ELF-1 (cell line): ENCODE measurements at regions not wholly inside any gene's neighbourhood (a gene's known extent, or its start where the extent isn't known, plus 50 kb on each side); places are given as distances from the start of the nearest gene placed in this dataset.

Experiments used
- DNase-seq: peaks from one replicate; pipeline ENCODE4 v3.0.0-alpha.2; 2016; ENCODE audit warnings: low read depth, low spot score

DNA sequence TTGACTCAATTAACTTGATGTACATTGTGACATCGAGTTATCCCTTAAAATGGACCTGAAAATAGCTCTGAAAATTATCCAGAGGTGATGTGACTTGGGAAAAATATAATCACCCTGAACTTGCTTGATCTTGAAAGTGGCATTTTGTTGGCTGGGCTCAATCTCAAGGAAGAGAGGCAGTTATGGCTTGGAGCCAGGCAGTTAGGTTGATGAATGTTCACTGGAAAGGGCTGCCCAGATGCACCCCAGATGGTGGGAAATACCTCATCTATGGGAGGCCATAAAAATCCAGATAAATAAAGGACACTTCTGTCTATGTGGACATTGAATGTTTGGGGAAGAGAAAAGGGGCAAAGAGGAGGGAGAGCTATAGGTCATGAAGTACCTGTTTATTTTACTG lies 55.7 kb upstream of the OR5AN1 start:
- DNase-seq = no peak

DNA sequence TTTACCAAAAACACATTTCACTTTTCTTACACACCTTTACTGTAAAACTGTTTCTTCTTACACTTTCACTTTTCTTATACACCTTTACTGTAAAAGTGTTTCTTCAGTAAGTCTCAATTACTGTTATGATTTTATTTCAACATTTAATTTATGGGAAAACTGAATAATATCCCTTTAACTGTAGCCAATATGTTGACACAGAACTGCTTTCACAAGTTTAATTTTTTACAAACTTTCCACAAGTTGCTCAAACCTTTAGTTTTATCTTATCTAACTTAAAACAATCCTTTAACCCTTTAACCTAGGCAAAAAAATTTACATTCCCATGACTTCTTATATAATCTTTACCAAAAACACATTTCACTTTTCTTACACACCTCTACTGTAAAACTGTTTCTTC lies 63.3 kb upstream of the OR5AN1 start:
- no peak for DNase-seq

DNA sequence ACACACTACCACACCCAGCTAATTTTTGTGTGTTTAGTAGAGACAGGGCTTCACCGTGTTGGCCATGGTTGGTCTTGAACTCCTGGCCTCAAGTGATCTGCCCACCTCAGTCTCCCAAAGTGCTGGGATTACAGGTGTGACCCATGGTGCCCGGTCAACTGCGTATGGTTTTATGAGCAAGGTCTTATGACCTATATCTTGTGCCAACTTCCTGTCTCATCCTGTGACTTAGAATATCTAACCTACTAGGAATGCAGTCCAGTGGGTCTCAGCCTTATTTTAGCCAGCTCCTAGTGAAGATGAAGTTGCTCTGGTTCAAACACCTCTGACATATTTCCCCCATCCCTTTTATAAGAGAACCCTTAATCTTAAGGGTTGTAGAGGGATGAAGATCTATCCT lies 66.1 kb upstream of the OR5AN1 start:
- DNase-seq = no peak

DNA sequence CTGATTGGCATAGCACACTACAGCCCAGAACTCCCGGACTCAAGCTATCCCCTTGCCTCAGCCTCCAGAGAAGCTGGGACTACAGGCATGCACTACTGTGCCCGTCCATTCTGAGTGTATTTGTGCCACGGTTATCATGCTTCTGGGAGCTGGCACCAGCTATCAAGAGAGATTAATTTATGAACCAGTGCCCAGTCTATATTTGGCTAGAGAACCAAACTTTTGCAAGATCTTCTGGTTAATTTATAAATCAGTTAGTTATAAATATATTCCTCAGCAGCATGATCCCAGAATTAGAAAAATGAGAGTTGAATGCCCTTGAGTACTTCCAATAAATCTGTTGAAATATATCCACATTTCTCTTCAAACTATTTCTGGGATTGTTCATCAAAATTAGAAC lies 67.5 kb upstream of the OR5AN1 start:
- no peak for DNase-seq

DNA sequence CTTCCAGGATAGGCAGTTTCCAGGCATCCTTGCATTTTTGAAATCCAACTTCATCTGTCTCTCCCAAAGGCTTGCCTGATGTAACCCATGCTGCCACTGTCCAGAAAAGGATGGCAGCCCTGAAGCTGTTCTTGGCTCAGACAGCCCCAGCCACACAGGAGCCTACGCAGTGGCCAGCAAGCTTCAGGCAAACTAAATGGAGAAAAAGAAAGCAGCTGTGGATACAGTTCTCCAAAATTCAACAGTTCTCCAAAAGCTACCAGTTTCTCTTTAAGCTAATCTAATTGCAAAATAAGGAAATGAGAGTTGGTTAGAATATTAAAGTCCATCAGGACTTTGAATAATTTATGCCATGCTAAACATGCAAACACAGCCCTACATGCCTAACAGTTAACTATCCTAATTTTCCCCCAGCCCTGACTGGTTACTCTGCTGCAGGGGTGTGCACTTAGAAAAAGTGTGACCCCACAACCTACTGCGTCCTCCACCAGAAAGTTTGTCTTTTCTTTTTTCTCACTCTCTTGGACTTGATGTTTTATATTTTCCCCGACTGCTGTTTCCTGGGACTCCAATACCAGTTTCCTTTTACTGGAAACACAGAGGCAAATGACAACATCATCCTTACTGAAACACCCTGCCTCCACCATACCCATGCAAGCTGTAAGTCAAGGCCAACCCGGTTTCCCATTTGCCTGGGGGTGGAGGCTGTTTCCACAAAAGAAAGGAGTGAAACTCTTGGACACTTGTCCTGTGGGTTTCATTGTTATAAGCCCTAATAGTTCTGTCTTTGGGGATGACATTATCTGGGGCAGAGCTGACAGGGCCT lies 69.1 kb upstream of the OR5AN1 start:
- no peak for DNase-seq

DNA sequence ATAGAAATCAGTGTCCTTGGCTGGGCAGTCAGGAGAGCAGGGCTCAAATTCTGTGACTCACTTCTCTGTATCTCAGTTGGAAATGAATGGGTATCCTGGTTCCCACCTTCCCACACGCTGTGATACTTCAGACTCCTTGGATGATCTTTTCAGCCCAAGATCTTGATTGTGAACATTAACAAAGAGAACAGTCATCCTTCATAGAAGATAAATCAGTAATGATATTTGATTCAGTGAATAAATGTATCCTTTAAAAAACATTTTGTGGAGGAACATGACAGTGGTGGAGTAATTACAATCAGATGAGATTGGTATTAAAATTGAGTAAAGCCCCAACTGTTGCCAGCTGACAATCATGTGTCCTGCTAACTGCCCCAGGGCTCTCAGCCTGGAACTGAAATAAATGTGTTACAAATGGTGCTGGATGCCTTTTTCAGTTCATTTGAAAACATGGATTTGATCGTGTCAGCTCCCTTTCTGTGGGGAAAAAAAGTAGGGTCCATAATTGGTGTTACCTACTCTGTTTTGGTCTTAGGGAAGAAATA lies 72.9 kb upstream of the OR5AN1 start:
- no peak for DNase-seq

DNA sequence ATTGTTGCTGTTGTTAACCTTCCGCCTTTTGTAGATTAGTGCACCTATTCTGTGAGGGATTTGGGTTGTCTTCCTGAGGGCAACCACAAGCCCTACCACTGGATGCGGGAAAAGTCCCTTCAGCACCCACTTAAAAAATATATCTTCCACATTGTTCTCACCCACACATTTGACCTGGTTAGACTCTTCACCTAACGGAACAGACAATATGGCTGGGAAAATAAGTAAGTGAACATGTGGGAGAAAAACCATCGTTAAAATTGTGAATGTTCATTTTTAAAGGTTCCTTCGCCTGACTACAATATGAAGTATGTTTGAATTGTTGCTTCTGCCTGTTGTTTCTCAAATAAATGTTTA lies 72.0 kb upstream of the MPEG1 start:
- no peak for DNase-seq

DNA sequence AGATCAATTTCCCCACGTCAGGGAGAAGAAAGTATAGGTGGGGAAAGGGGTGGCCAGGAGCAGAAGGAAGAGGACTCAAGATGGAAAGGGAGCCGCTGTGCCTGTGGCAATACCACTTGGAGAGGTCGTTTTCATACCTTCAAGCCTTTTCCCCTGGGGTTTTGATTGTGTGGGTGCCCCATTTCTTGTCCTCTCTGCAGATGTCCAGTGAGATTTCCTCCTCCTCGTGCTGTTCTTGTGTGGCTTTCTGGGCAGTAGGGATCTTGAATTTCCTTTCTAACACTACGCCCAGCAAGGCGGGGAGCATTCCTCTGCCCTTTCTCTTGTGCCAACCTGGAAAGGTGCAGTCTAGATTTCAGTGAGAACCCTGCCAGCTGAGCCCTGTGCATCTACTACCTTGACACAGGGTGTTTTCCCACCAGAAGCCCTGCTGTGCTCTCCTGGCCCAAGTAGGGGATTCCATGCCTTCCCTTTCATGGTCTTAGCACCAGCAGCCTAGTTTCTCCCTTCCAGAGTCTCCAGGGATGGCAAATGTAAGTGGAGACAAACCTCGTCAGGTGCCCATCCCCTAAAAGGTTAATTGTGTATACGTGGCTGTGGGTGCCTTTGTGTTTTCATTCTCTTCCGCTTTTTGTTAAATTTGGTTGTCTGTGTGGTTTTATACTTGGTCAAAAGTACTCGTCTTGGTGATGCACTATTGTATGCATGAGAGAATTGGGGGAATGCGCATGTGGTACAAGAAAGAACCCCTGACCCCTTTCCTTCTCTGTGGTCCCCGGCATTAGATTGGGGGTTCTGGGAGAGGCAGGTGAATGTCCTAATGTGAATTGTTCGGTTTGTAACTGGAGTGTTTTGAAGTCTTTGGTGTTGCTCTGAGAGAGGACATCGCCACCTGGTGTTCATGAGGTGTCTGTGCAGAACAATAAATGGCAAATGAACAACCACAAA lies 71.4 kb upstream of the MPEG1 start:
- DNase-seq = peak; percentile 48

DNA sequence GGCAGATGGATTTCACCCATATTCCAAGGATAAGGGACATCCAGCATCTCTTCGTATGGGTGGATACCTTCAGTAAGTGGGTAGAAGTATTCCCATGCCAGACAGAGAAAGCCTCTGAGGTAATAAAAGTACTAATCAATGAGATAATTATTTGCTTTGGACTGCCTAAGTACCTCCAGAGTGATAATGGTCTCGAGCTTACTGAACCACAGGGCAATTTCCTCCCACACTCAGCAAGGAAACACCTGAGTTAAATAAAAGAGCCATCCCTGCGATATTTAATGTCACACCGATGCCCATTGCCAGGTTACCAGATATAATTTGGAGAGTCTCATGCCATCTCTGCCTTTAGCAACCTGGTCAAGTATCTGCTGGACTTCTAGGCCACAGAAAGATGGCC lies 70.6 kb upstream of the MPEG1 start:
- no peak for DNase-seq

DNA sequence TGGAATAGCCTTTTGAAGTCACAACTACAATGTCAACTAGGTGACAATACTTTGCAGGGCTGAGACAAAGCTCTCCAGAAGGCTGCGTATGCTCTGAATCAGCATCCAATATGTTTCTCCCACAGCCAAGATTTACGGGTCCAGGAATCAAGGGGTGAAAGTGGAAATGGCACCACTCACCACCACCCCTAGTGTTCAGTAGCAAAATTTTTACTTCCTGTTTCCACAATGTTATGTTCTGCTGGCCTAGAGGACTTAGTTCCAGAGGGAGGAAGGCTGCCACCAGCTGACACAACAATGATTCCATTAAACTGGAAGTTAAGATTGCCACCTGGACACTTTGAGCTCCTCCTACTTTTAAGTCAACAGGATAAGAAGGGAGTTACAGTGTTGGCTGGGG lies 68.5 kb upstream of the MPEG1 start:
- no peak for DNase-seq

DNA sequence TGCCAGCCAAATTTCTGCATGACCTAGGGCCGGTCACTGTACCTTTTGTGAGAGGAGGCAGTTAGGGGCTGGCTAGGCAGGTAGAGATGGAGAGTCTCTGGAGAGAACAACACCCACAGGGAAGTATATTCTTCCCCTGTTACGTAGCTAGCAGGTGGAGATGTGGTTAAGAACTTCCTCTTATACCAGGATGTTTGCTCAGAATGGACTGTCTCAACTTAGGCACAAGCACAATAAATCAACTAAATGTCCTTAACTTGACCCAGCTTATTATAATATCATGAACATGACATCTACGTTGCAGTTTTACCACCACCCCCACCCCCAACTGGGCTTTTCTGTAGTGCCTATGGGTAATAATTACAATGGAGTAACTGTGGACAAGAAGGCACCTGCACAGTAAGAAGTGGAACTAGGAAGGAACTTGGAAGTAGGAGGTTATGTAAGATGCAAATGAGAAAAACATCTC lies 60.7 kb upstream of the MPEG1 start:
- no peak for DNase-seq

DNA sequence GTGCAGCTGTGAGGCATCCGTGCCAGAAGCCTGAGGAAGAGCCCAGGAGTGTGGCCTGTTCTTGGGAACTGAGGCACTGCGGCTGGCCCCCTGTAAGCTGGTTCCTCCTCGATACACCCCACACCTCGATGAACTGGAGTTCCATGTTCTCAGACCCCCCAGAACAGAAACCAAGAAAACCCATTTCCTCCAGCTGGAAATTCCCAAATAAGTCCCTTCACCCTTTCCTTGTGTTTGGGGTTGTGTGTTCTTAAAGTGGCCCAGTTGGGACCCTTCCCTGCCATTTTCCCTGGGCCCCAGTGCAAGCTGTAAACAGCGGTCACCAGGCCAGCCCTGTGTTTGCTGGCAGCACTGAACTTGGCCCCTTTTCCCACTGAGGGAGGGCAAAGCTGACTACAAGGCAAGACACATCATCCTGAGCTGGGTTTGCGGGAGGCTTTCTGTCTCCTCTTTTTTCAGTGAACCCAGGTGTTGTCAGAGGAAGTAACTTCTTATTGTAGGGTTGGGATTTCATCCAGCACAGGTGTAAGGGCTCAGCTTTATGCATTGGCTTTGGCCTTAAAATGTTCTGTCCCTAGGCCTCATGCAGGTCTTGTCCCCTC lies 60.1 kb upstream of the MPEG1 start:
- no peak for DNase-seq

DNA sequence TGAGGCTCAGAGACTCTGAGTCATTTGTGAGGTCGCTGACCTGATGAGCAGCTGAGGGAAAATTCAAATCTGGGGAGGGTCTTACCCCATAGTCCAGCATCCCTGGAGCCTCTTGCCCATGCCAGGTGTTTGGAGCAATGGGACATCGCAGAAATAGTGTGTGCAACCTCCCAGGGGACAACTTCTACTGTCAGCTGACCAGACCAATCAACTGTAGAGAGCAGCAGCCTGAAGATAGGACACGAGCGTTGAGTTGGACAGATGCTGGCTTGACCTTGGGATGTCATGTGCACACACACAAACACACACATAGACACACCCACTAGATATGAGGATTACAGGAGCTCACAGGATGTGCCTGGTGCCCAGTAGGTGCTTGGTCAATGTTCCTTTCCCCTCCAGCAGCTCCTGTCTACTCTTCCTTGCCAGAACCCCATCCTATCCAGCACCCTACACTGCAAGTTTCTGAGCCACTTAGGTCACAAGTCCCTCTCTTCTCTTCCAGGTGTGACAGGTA lies 59.1 kb upstream of the MPEG1 start:
- DNase-seq = no peak

DNA sequence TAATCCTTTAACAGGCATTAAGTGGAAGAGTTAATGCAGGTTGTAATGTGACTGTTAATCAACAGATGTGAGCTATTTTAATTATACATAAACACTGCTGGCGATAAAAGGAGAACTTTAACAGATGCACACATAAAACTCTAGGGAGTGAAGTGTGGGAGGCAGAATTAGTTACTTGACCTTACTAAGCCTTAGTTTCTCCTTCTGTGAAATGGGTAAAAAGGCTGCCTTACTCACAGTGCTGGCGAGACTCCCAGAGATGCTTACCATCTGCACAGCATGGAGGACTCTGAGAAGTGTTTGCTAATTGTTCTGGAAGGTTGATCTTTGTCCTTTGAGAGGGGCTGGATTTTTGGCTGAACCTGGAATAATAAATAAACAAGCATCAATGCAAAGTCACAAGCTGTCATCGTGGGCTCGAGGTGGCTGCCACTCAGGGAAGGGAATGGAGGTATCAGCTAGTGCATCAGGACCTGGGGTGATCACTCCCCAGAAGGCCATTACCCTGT lies 58.6 kb upstream of the MPEG1 start:
- no peak for DNase-seq

DNA sequence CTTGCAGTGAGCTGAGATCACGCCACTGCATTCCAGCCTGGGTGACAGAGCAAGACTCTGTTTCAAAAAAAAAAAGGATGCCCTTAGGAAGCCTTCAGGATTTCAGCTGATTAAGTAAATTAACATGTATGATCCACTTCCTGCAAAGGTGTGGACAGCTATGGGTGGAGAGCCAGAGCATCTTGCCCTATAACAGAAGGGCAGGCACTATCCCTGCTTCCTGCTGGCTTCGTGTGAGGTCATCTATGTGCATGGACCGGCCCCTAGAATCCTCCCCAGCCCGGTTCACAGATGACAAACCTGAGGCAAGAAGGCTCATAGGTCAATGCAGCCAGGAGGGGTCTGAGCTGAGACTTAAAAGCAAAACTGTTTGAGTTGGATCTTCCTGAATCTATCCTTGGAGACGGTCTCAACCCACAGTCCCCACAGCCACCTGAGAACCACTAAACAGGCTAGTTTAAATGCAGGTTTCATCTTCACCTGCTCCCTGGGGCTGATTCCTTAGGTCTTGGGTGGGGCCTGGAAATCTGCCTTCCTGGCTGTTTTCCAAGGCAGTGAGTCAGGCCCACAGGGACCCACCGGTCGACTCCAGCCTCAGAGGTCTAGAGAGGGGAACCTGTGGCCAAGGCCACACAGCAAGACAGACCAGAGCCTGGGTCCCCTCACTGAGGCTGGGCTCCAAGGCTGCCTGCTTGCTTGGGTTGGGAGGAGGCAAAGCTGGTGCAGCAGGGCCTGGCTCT lies 55.2 kb upstream of the MPEG1 start:
- no peak for DNase-seq

DNA sequence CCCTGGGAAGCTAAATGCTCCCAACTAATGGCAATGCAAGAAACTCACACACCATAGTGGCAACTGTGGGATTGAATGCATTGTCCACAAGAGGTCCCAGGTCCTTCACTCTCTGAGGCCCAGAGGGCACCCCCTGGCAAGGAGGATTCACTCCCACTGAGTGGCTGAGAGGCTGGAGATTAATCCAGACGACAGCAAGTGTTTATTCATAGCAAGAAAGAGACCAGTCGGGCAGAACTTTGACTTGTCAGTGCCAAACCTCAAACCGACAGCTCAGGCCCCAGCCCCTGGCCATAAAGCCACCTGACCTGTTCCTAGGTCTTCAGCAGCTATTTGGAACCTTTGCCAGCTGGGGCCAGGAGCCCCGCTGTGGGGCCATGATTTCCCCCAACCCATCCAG lies 54.5 kb upstream of the MPEG1 start:
- DNase-seq = no peak

DNA sequence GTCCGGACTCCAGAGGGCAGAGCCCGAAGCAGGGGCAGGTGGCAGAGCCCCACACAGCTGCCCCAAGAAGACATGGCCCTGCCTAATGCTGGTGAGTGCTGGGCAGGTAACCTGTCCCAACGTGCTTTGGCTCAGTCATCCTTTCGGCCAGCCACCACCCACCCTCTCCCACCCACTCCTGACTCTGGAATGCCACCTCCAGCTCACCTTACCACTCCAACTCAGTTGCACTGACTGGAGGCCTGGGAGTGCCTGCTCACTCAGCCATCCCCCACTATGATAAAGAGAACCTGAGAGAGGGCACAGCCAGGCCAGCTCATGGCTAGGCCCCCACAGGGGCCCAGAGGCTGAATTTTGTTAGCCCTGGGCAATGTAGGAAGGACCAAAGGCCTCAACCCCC lies 53.8 kb upstream of the MPEG1 start:
- DNase-seq = no peak

DNA sequence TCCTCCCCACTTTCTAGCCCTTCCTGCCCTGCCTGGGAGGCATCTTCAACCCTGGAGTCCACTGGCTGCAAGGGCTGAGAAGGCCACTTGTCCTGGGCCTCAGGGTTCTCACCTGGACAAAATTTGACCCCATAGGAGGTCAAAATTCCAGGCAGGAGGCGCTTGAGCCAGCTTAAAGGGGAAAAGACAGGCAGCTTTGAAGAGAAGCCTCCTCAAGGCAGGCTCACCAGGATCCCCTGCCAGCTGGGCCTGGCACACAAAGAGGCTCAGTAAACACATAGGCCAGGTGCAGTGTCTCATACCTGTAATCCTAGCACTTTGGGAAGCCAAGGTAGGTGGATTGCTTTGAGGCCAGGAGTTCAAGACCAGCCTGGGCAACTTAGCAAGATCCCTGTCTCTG lies 53.0 kb upstream of the MPEG1 start:
- DNase-seq = no peak

DNA sequence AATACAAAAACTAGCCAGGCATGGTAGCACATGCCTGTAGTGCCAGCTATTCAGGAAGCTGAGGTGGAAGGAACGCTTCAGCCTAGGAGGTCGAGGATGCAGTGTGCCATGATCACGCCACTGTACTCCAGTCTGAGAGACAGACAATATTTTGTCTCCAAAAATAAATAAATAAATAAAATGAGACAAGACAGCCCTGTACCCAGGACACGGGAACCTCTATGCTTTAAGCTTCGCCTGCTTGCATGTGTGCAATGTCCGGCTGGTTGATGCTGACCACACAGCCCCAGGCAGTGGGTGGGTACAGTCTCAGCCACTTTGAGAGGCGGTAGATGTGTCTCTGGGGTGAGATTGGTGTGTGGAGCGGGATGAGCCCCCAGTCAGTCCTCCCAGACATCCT lies 52.0 kb upstream of the MPEG1 start:
- DNase-seq = no peak

DNA sequence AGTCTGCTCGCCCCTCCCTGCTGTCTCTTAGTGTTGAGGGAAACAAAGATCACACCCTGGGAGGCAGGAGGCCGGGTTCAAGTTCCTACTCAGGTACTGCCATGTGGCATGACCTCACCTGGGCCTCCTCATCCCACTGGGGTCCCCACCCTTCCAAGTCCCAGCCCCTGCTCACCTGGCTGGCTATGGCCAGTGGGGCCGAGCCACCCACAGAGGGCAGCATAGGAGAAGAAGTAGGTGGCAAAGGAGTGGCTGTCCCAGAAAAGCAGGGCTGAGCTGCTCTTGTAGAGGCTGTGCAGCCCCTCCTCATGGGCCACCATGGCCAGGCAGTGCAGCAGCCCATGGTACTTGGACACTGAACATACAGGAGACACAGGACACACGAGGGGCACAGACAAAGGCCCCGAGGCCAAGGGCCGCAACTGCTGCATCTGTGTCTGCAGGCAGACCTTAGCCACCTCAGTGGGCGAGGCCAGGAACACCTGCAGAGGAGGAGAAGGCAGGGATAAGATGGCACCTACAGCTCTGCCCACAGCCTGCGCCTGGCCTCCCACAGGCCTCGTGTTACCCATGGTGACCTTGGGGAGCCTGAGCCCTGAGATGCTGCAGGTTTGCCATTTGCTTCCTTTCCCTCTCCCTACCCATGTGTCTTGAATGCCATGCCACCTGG lies 50.6 kb upstream of the MPEG1 start:
- peak; percentile 55 for DNase-seq
